Activated CD4-positive, alpha-beta T cell treated with anti-CD3 and anti-CD28 coated beads, Interleukin-2, amount 50 U/mL, for 48 hours (primary cell): ENCODE measurements at regions not wholly inside any gene's neighbourhood (a gene's known extent, or its start where the extent isn't known, plus 50 kb on each side); places are given as distances from the start of the nearest gene placed in this dataset.
"Not testable (repeated sequence)": the region's sequence is repeated elsewhere in the genome, so short reads cannot be mapped to it uniquely, and the experiment has no call there.

ENCODE experiments used
- DNase-seq, 2 experiments: peaks; one replicate each; pipeline ENCODE4 v3.0.0-alpha.2; 2020

GRCh38 chr12:89225808-89226411, 126.4 kb downstream of the DUSP6 start:
- peak; percentile 35 to 58 for DNase-seq

DNA sequence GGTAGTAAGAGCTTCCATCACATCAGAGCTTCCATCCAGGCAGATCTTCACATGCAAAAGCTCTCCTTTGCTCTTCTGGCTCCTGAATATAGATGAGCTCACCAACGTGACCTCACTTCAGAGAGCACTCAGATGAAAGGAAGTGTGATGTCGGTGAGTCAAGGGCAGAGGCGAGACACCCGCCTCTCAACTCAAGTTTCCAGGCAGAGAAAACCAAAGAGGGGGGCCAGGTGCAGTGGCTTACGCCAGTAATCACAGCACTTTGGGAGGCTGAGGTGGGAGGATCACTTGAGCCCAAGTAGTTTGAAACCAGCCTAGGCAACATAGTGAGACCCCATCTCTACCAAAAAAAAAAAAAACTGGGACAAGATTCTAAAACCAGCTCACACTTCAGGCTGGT, 126.9 kb downstream of the DUSP6 start:
- DNase-seq = peak; percentile 72 to 81

GRCh38 chr12:89222580-89222979, 129.7 kb downstream of the DUSP6 start:
- DNase-seq = not testable (repeated sequence)

DNA sequence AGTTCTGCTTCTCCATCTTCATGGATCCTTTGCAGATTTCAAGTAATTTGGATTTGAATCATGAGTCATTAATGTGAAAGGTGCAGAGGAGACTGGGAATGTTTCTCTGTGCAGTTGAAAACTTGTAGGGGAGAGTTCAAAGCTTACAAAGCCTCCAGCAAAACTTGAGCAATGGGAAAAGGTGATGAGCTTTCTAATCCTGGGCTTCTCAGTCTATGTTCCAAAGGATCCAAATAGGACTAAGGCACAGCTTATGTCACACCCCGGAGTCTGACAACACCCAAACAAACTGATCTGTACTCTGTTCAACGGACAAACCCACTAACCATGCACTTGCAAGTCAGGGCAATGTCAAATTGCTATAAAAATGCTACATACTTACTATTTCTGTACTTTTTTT, 134.8 kb downstream of the DUSP6 start:
- no peak for DNase-seq

DNA sequence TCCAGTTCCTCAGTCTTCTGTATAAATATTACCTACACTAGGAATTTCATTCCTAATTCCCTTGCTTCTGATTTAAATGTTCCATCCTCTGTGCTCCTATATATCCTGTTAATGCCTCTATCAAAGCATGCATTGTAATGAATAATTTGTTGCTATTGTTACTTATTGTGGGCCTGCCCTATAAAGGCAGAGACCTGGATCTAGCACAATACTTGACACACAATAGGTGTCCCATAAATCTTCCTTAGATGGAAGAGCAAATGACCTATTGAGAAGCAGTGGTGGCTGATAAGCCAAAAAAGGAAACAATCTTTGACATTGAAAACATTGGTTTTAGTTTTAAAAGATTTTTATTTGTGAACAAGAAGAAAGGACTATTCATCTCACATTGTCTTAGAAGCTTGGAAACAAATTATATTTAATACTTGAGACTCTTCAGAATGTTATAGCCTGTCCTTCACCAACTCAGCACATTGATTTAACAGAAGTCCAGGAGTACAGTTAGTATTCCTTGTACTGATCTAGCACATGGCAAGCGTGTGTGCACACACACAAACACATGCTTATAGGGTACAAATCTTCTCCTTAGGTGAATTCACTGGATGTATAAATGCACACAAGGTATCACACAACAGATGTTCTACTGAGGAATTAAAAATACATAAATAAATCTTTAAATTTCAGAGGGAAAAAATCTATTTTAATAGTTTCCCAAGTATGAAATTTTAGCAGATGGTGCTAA, 135.9 kb downstream of the DUSP6 start:
- DNase-seq = no peak

DNA sequence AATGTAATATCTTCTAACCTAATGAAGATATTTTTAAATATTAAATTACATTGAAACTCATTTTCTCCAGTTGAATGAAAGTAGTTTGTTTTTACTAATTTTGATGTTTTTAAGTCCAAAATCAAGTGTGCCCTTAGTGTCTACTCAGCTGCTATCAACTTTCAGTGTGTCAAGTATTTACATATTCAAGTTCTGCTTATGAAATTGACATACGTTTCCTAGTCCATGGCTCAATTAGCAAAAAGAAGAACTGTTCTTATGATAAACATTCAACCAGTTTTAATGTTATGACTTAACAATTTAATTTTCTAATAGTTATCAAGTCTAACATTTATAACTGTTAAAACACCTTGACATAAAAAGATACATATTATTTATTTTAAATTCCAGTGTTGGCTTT, 137.1 kb downstream of the DUSP6 start:
- DNase-seq = no peak

GRCh38 chr12:89213747-89214146, 138.6 kb downstream of the DUSP6 start:
- DNase-seq = no peak

GRCh38 chr12:89213139-89213538, 139.2 kb downstream of the DUSP6 start:
- no peak for DNase-seq

GRCh38 chr12:89212339-89212771, 139.9 kb downstream of the DUSP6 start:
- DNase-seq = no peak

GRCh38 chr12:89211456-89211855, 140.8 kb downstream of the DUSP6 start:
- DNase-seq = no peak

DNA sequence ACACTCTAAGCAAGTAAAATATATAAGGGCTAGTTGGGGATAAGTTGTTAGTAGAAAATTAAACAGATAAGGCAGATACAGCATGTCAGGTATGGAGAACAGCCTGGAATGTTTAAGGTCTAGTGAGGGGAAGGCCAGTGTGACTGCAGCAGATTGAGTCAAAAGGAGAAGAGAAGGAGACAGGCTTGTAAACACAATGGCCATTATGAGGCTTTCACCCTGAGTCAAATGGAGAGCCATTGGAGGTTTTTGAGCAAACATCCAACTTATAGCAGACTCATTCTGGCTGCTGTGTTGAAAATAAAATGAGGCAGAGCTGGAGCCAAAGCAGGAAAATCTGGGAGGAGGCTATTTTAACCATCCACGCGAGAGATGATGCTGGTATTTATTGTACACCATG, 142.0 kb downstream of the DUSP6 start:
- no peak for DNase-seq

DNA sequence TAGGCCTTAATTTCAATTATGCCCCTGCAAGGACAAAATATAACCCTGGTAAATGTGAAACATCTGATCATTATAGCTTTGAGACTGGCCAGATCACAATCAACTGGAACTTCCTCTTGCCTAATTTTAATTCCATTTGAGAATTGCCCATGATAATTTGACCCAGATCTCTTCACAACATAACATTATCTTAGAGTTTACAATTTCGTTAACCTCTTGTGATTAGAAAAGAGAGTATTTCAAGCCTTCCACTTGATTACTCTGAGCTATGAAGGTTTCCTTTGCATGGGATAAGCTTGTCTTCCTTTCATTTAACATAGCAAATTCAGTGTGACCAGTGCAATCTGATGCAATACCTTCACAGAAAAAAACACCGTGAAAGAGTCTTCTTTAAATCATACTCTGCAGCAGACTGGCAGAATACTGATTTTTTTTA, 143.6 kb downstream of the DUSP6 start:
- no peak for DNase-seq

DNA sequence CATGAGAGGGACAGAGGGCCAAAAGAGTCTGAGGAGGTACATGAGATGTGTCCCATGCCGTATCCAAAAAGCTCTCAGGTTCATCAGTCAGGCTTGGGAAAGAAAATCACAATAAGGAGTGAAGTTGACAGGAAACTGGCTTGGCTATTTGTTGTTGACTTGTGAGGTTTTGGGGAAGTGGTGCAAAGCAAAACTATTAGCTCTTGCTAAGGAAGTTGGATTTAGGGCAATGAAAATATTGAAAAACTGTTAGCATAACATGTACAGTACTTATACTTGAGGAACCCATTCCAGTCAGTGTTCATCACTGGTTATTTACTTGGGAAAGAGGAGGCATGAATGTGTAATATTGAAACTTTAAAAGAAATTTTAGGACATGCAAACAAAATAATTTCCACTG, 145.9 kb downstream of the DUSP6 start:
- no peak for DNase-seq

GRCh38 chr12:89205517-89205916, 146.8 kb downstream of the DUSP6 start:
- no peak for DNase-seq

DNA sequence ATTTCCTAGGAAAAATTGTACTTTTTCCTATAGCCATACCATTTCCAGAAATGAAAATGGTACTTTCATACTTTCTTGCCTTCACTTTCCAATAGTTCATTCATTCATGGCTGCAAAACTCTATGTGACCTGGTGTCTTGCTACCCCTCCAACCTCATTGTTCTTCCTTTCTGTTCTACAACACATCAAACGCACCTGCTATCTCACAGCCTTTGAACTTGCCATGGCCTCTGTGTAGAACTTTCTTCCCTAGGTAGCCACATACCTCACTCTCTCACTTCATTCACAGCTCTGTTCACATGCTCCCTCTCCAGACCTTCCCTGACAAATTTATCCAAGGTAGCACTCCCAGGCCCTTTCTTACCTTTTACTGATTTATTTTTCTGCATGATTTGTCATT, 149.2 kb downstream of the DUSP6 start:
- no peak for DNase-seq

- no peak for DNase-seq
Observed at GRCh38 chr12:89200217-89200616, 152.1 kb downstream of the DUSP6 start.

- DNase-seq = no peak
Observed at GRCh38 chr12:89195470-89195869, 156.8 kb downstream of the DUSP6 start.

DNA sequence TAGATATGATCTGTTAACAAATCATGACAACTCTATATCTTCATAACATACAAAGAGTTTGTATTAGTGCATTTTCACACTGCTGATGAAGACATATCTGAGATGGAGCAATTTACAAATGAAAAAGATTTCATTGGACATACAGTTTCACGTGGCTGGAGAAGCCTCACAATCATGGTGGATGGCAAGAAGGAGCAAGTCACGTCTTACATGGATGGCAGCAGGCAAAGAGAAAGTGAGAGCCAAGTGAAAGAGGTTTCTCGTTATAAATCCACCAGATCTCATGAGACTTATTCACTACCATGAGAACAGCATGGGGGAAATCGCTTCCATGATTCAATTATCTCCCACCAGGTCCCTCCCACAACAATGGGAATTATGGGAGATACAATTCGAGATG, 157.6 kb downstream of the DUSP6 start:
- DNase-seq = no peak

DNA sequence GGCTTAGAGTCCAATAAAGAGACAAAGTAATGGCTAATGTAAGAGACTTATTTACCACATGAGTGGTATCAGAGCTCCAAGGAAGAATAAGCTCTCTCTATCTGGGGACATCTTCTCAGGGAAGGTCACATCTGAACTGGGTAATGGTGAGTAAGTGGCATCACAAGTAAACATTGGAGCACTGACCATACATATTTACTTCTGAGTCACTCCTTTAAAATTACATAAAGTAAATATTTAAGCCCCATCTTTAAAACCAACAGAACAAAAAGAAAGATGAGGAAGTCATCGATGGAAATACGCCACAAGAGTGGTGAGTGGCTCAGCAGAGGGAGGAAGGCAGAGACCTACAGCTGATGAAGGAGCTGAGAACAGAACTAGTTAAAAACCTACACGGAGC, 159.9 kb downstream of the DUSP6 start:
- DNase-seq = no peak

DNA sequence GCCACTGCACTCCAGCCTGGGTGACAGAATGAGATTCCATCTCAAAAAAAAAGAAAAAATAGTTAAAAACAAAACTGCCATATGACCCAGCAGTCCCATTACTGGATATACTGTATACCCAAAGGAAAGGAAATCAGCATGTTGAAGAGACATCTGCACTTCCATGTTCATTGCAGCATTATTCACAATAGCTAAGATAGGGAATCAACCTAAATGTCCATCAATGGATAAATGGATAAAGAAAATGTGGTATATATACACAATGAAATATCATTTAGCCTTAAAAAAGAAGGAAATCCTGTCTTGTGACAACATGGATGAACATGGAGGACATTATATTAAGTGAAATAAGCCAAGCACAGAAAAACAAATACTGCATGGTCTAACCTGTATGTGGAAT, 160.7 kb downstream of the DUSP6 start:
- DNase-seq = not testable (repeated sequence)

- DNase-seq = no peak
Observed at GRCh38 chr12:89189448-89189847, 162.9 kb downstream of the DUSP6 start.

- DNase-seq = no peak
Observed at GRCh38 chr12:89187507-89187906, 164.8 kb downstream of the DUSP6 start.

DNA sequence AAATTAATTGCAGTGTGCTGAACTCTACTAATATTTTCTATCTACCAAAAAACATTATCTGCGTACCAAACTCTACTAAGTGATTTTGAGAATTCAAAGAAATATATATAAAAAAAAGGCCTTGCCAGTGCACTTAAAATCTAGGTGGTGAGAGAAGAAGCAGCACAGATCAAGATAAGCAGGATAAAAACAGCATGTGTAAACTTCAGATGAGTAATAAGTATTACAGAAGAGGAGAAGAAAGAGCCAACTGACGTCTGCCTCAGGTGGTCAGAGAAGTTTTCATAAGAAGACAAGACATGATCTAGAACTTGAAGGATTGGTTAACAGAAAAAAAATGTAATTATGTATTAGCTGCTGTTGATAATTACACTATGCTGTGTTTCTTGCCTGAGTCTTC, 166.4 kb downstream of the DUSP6 start:
- no peak for DNase-seq

DNA sequence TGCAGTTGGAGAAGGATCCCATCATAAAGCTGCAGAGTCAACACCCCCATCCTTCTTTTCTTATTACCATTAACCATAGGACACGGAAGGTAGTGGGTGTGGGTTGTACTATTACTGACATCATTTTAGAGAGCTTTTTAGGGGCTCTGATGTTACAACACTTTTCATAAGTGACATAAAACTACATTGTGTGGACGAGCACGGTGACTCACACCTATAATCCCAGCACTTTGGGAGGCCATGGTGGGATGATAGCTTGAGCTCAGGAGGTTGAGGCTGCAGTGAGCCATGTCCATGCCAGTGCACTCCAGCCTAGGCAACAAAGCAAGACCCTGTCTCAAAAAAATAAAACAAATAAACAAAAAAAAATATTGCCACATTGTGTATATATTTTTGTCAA, 167.1 kb downstream of the DUSP6 start:
- DNase-seq = no peak

GRCh38 chr12:89183985-89184435, 168.3 kb downstream of the DUSP6 start:
- DNase-seq = no peak
